GM23338 (cell line): ENCODE measurements at regions not wholly inside any gene's neighbourhood (a gene's known extent, or its start where the extent isn't known, plus 50 kb on each side); places are given as distances from the start of the nearest gene placed in this dataset.

Experiments
- ATAC-seq: fragments of 200-7000 bp; cut with Tn5 transposase; 3 replicates; pipeline ENCODE4 v1.9.1; 2020
- DNase-seq: peaks from one replicate; pipeline ENCODE4 v3.0.0-alpha.2; 2015; ENCODE audit warnings: low spot score
- H2AFZ ChIP-seq: fragments of 200-600 bp; sonication (generic); 2 replicates; pipeline ENCODE4 v1.8.0; 2016; ENCODE audit warnings: antibody characterized with exemption, mild to moderate bottlenecking, moderate library complexity
- H3F3A ChIP-seq: fragments of 200-600 bp; sonication (generic); replicated peaks from 2 replicates; pipeline ENCODE4 v1.8.0; 2017; ENCODE audit warnings: antibody characterized with exemption, mixed run types, low read depth
- H3K27ac ChIP-seq: fragments of 200-600 bp; sonication (generic); 2 replicates; pipeline ENCODE4 v1.6.1; 2016; ENCODE audit warnings: low read depth
- H3K27me3 ChIP-seq: fragments of 200-600 bp; sonication (generic); 2 replicates; pipeline ENCODE4 v1.8.0; 2016; ENCODE audit warnings: mild to moderate bottlenecking, mixed run types, moderate library complexity; ENCODE audit not compliant: insufficient read depth
- H3K36me3 ChIP-seq: fragments of 200-600 bp; sonication (generic); 2 replicates; pipeline ENCODE4 v1.8.0; 2016; ENCODE audit warnings: mild to moderate bottlenecking; ENCODE audit not compliant: insufficient read depth
- H3K4me1 ChIP-seq: fragments of 200-600 bp; sonication (generic); 2 replicates; pipeline ENCODE4 v1.8.0; 2016; ENCODE audit warnings: mild to moderate bottlenecking, moderate library complexity; ENCODE audit not compliant: insufficient read depth
- H3K4me2 ChIP-seq: fragments of 200-600 bp; sonication (generic); 2 replicates; pipeline ENCODE4 v1.7.1; 2017; ENCODE audit warnings: mixed run types
- H3K4me3 ChIP-seq: fragments of 200-600 bp; sonication (generic); 2 replicates; pipeline ENCODE4 v1.6.1; 2016; ENCODE audit warnings: mixed run types
- H3K79me2 ChIP-seq: fragments of 200-600 bp; sonication (generic); replicated peaks from 2 replicates; pipeline ENCODE4 v1.8.0; 2017; ENCODE audit warnings: mild to moderate bottlenecking; ENCODE audit not compliant: insufficient read depth
- H3K9me2 ChIP-seq: fragments of 200-600 bp; sonication (generic); 2 replicates; pipeline ENCODE4 v1.8.0; 2017; ENCODE audit not compliant: insufficient read depth
- H4K20me1 ChIP-seq: fragments of 200-600 bp; sonication (generic); replicated peaks from 2 replicates; pipeline ENCODE4 v1.8.0; 2017; ENCODE audit warnings: mild to moderate bottlenecking; ENCODE audit not compliant: insufficient read depth
- H3K27ac Mint-ChIP-seq: 2 replicates; pipeline ENCODE4 v1.8.0; 2020; ENCODE audit warnings: inconsistent platforms, mild to moderate bottlenecking, moderate library complexity, mixed read lengths
- H3K27me3 Mint-ChIP-seq: 3 replicates; pipeline ENCODE4 v1.8.0; 2022; ENCODE audit warnings: low read depth, mild to moderate bottlenecking, moderate library complexity, mixed read lengths, inconsistent platforms; ENCODE audit not compliant: insufficient read depth, poor library complexity
- H3K36me3 Mint-ChIP-seq: 3 replicates; pipeline ENCODE4 v1.8.0; 2021; ENCODE audit warnings: low read depth, mild to moderate bottlenecking, inconsistent platforms, moderate library complexity, mixed read lengths
- H3K4me1 Mint-ChIP-seq: 3 replicates; pipeline ENCODE4 v1.8.0; 2020; ENCODE audit warnings: mild to moderate bottlenecking, inconsistent platforms, mixed read lengths
- H3K4me3 Mint-ChIP-seq: 3 replicates; pipeline ENCODE4 v1.8.0; 2021; ENCODE audit warnings: moderate library complexity, mild to moderate bottlenecking, inconsistent platforms, mixed read lengths
- H3K9me3 Mint-ChIP-seq: 3 replicates; pipeline ENCODE4 v1.8.0; 2020; ENCODE audit warnings: moderate library complexity, mild to moderate bottlenecking, inconsistent platforms, mixed read lengths
- CTCF ChIP-seq, 2 experiments: fragments of 200-600 bp in 1 of 2; sonication (generic) in 1 of 2; conservative IDR thresholded peaks; 2 replicates each; pipeline versions ENCODE4 v1.5.1 to v1.6.1; 2016 to 2017; ENCODE audit warnings: antibody characterized with exemption in 2 of 2, low read depth in 2 of 2, mild to moderate bottlenecking in 2 of 2, moderate library complexity in 1 of 2
- EZH2 ChIP-seq: fragments of 200-600 bp; sonication (generic); IDR thresholded peaks from one replicate; pipeline ENCODE4 v1.8.0; 2017; ENCODE audit warnings: antibody characterized with exemption, mild to moderate bottlenecking, low read depth; ENCODE audit not compliant: unreplicated experiment
- NANOG ChIP-seq: IDR thresholded peaks from 2 replicates; pipeline ENCODE4 v1.6.1; 2016; ENCODE audit warnings: antibody characterized with exemption, borderline replicate concordance
- ZNF114 ChIP-seq: fragments of 250-450 bp; sonication (Bioruptor Pico); IDR thresholded peaks from 2 replicates; pipeline ENCODE4 v1.5.0; 2020; ENCODE audit warnings: mild to moderate bottlenecking, moderate library complexity
- ZNF331 ChIP-seq: fragments of 250-450 bp; sonication (Bioruptor Pico); IDR thresholded peaks from 2 replicates; pipeline ENCODE4 v1.5.0; 2020; ENCODE audit warnings: low read depth, mild to moderate bottlenecking, moderate library complexity
- ZNF462 ChIP-seq: fragments of 250-450 bp; sonication (Bioruptor Pico); IDR thresholded peaks from 2 replicates; pipeline ENCODE4 v1.5.0; 2020; ENCODE audit warnings: mild to moderate bottlenecking, moderate library complexity

DNA sequence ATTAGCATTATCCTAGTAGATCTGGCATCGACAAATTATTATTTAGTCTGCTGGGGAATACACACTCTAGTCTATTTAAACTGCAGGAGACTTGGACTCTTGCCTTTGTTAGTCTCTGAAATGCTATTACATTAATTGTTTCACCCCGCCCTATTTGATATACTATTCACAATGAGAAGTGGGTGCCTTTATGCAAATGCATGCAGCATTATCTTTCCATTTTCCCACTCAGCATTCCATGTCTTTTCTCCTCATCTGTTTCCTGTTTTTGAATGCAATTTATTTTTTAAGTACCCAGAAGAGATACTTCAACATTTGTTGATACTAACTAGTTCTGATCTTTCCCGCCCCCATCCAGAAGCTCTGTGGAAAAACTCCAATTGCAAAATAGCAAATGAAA is 395.3 kb upstream of the NXPH2 start:
- Mint-ChIP-seq H3K4me3 (no peak overlapping the region), H3K9me3 (no peaks in the 10 kb centered on the region), H3K36me3 (no peaks in the 10 kb centered on the region), H3K27me3 (no peaks in the 10 kb centered on the region), H3K4me1 (0 out of 3 replicates have a peak, but pooled peaks cover under 1% of the 10 kb centered on the region), H3K27ac (no peak overlapping the region)
- no peak for DNase-seq
- Histone ChIP-seq H3K36me3 (no peaks in the 10 kb centered on the region), H4K20me1 (no peaks in the 10 kb centered on the region), H3K4me3 (no peak overlapping the region), H3K9me2 (no peaks in the 10 kb centered on the region), H3K4me2 (no peak overlapping the region), H3F3A (no peaks in the 10 kb centered on the region), H3K79me2 (no peaks in the 10 kb centered on the region), H3K27ac (no peak overlapping the region), H2AFZ (no peak overlapping the region), H3K4me1 (no peaks in the 10 kb centered on the region), H3K27me3 (no peaks in the 10 kb centered on the region)
- ATAC-seq, result no peak
- TF ChIP-seq EZH2 (no peak), ZNF331 (CRISPR knock-in tag) (no peak), CTCF (conservative IDR thresholded peaks at IDR 0.05; ENCODE audit: low read depth in 2 of 2) (no peak), ZNF114 (no peak), ZNF462 (CRISPR knock-in tag) (no peak), NANOG (no peak)
